Mesothelial cell of epicardium (in vitro differentiated cells): ENCODE measurements at regions not wholly inside any gene's neighbourhood (a gene's known extent, or its start where the extent isn't known, plus 50 kb on each side); places are given as distances from the start of the nearest gene placed in this dataset.

Experiments
- DNase-seq, 2 experiments: peaks; one replicate each; pipeline ENCODE4 v3.0.0; 2021; ENCODE audit warnings: low spot score in 2 of 2; ENCODE audit not compliant: unreplicated experiment in 2 of 2
- H3K27ac Mint-ChIP-seq: 2 replicates; pipeline ENCODE4 v1.8.0; 2021; ENCODE audit warnings: mixed read lengths
- H3K27me3 Mint-ChIP-seq: 2 replicates; pipeline ENCODE4 v1.8.0; 2021; ENCODE audit warnings: low read depth, mixed read lengths
- H3K36me3 Mint-ChIP-seq: 2 replicates; pipeline ENCODE4 v1.8.0; 2021; ENCODE audit warnings: mixed read lengths
- H3K4me1 Mint-ChIP-seq: 2 replicates; pipeline ENCODE4 v1.8.0; 2021; ENCODE audit warnings: mixed read lengths
- H3K4me3 Mint-ChIP-seq: 2 replicates; pipeline ENCODE4 v1.8.0; 2021; ENCODE audit warnings: mild to moderate bottlenecking, moderate library complexity, mixed read lengths
- H3K9me3 Mint-ChIP-seq: 2 replicates; pipeline ENCODE4 v1.8.0; 2021; ENCODE audit warnings: mixed read lengths
- TF ChIP-seq, protein P1 (sequence below): fragments of 200-600 bp; sonication (generic); IDR thresholded peaks from one replicate; pipeline ENCODE4 v1.5.0; 2021; ENCODE audit warnings: antibody characterized with exemption; ENCODE audit not compliant: unreplicated experiment

DNA sequence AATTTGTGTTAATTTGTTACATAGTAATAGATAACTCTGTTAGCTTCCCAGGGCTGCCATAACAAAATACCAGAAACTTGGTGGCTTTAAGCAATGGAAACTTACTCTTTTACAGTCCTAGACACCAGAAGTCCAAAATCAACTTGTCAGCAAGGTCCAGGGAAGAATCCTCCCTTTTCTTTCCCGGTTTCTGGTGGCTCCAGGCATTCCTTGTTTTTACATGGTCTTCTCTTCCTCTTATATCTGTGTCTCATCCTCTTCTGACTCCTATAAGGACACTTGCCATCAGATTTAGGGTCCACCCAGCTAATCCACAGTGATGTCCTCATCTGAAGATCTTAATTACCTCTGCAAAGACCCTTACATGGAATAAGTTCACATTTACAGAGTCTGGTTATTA is 95.6 kb downstream of the DDX1 start:
- peaks cover 15% of the 10 kb centered on the region for H3K4me1 Mint-ChIP-seq
- TF ChIP-seq, protein P1, sequence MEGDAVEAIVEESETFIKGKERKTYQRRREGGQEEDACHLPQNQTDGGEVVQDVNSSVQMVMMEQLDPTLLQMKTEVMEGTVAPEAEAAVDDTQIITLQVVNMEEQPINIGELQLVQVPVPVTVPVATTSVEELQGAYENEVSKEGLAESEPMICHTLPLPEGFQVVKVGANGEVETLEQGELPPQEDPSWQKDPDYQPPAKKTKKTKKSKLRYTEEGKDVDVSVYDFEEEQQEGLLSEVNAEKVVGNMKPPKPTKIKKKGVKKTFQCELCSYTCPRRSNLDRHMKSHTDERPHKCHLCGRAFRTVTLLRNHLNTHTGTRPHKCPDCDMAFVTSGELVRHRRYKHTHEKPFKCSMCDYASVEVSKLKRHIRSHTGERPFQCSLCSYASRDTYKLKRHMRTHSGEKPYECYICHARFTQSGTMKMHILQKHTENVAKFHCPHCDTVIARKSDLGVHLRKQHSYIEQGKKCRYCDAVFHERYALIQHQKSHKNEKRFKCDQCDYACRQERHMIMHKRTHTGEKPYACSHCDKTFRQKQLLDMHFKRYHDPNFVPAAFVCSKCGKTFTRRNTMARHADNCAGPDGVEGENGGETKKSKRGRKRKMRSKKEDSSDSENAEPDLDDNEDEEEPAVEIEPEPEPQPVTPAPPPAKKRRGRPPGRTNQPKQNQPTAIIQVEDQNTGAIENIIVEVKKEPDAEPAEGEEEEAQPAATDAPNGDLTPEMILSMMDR, result no peak
- peaks cover 8% of the 10 kb centered on the region for H3K9me3 Mint-ChIP-seq
- no peak for DNase-seq
- H3K27me3 Mint-ChIP-seq, result peaks cover 2% of the 10 kb centered on the region
- H3K4me3 Mint-ChIP-seq, result no peak overlapping the region
- no peak overlapping the region for H3K27ac Mint-ChIP-seq
- no peaks in the 10 kb centered on the region for H3K36me3 Mint-ChIP-seq

DNA sequence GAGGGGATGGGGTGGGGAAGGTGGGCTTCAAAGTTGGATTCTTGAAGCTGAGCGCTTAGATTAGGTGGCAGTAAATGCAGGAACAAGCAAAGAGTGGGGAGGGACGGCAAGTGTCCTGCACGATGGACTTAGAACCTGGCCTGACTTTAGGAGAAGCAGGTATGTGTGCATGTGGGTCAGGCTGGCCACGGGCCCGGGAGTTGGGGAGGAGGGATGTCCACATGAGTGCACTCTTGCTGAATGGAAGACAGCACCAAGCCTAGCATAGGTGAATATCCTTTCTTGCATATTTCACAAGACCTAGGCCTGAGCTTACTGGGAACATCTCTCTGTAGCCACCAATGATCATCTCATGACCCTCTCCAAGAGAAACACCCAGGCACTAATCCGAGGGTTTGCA is 96.1 kb downstream of the DDX1 start:
- no peak overlapping the region for H3K27ac Mint-ChIP-seq
- TF ChIP-seq, protein P1, result no peak
- H3K4me1 Mint-ChIP-seq, result peaks cover 15% of the 10 kb centered on the region
- DNase-seq, result no peak
- no peak overlapping the region for H3K4me3 Mint-ChIP-seq
- peaks cover 8% of the 10 kb centered on the region for H3K9me3 Mint-ChIP-seq
- H3K36me3 Mint-ChIP-seq, result no peaks in the 10 kb centered on the region
- H3K27me3 Mint-ChIP-seq, result peaks cover 2% of the 10 kb centered on the region

DNA sequence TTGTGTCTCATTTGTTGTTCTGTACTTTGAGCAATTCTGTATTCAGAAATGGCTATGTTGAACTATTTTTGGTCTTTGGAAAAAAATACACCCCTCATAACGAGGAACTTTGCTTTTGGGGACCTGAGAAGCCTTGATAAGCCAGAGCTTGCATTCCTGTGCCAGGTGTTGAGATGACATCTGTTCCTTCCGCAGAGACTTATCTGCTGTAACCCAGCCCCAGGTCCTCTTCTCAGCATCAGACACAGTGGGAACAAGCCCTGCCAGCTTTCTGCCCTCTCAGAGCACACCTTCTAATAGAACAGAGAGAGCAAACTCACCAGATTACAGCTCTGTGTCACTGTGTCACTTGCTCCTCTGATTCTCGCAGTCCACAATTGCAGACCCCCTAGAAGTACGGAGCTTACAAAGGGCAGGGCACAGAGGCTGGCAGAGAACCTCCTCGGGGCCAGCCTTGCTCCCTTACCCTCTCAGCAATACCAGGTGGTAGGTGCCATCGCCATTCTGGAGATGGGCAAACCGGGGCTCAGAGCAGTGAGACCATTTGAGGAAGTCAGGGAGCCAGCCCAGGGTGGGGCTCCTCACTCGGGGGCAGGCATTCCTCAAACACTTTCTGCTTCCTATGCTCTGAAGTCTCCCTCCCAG is 97.4 kb downstream of the DDX1 start:
- Mint-ChIP-seq H3K4me3 (no peak overlapping the region), H3K9me3 (peaks cover 8% of the 10 kb centered on the region), H3K27ac (no peak overlapping the region), H3K4me1 (peaks cover 6% of the 10 kb centered on the region), H3K36me3 (no peaks in the 10 kb centered on the region), H3K27me3 (peaks cover 2% of the 10 kb centered on the region)
- TF ChIP-seq, protein P1, result no peak
- no peak for DNase-seq

DNA sequence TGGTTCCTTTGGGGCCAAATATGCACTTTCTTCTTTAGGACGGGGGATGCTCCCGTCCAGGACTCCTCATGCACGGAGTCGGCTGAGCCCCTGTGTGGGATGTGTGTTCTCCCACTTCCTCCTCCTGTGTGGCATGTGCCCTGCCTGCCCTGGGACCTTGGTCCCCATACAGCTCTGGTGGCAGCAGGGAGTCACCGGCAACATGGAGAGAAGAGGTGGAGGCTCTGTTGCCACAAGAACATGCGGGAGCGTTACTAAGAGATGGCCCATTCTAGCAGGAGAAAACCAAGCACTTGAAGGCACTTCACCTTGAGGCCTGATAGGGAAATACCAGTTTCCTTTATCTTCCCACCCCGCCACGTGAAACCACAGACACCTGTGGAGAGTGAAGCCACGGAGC is 98.0 kb downstream of the DDX1 start:
- H3K9me3 Mint-ChIP-seq, result peaks cover 8% of the 10 kb centered on the region
- no peak overlapping the region for H3K4me3 Mint-ChIP-seq
- H3K27me3 Mint-ChIP-seq, result peaks cover 2% of the 10 kb centered on the region
- H3K4me1 Mint-ChIP-seq, result peaks cover 5% of the 10 kb centered on the region
- no peak for DNase-seq
- TF ChIP-seq, protein P1, result no peak
- no peaks in the 10 kb centered on the region for H3K36me3 Mint-ChIP-seq
- no peak overlapping the region for H3K27ac Mint-ChIP-seq

DNA sequence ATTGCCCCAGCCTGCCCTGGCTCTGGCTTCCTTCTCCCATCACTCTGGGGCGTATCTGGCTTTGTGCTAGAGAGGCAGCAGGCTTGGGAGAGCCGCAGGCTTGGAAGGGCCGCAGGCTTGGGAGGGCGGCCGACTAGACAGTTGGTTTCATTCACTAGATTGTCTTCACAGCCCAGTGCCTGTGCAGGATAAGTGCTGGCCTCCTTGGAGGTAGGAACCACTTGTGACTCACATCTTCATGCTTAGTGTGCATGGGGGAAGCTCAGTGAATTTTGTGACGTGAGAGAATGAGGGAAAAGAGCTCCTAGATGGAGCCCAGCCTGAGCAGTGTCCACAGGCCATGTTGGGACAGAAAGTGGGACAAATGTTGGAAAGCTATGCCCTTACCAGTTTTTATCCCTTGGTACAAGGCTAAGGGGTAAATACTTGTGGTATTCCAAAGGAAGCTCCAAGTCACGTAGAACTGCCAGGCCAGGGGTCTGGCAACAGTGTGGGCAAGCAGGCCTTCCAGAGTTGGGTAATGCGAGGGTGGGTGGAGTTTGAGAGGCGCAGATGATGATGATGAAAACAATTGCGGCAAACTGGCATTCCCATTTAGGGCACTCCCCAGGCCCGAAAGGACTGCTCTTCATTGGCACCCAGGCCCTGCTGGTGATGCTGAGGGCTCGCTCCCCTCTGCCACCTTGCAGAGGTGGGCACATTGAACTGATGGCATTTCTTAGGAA is 100.1 kb downstream of the DDX1 start:
- Mint-ChIP-seq H3K27ac (no peak overlapping the region), H3K36me3 (no peaks in the 10 kb centered on the region), H3K4me1 (peaks cover 5% of the 10 kb centered on the region), H3K27me3 (no peaks in the 10 kb centered on the region), H3K4me3 (no peak overlapping the region), H3K9me3 (peaks cover 5% of the 10 kb centered on the region)
- no peak for DNase-seq
- TF ChIP-seq, protein P1, result no peak
